ENCODE measurements at regions not wholly inside any gene's neighbourhood (a gene's known extent, or its start where the extent isn't known, plus 50 kb on each side); places are given as distances from the start of the nearest gene placed in this dataset.
"Not testable (repeated sequence)": the region's sequence is repeated elsewhere in the genome, so short reads cannot be mapped to it uniquely, and the experiment has no call there.

- TF ChIP-seq CTCF (IDR thresholded peaks at IDR 0.05; ENCODE audit: low read depth, low read length, missing input control); MAX (IDR thresholded peaks at IDR 0.05); RAD21 (IDR thresholded peaks at IDR 0.05): not testable (repeated sequence)
Measured at GRCh38 chr9:62857280-62857679, 1667.4 kb downstream of the SPATA31A7 start.
